Testis (tissue), 2 donors: ENCODE measurements at regions not wholly inside any gene's neighbourhood (a gene's known extent, or its start where the extent isn't known, plus 50 kb on each side); places are given as distances from the start of the nearest gene placed in this dataset.

ENCODE experiments used
- CTCF ChIP-seq, 3 experiments: fragments of 450-650 bp in 2 of 3; fragments of 200-600 bp in 1 of 3; sonication (generic) in 1 of 3; IDR thresholded peaks; one replicate each; pipeline ENCODE4 v1.5.1; 2016 to 2019; ENCODE audit warnings: antibody characterized with exemption in 3 of 3, mild to moderate bottlenecking in 2 of 3, moderate library complexity in 1 of 3
- POLR2A ChIP-seq: fragments of 450-650 bp; IDR thresholded peaks from one replicate; pipeline ENCODE4 v1.6.1; 2017; ENCODE audit warnings: antibody characterized with exemption, mild to moderate bottlenecking, moderate library complexity

- TF ChIP-seq CTCF (IDR thresholded peaks at IDR 0.05) (no peak), POLR2A (no peak)
Observed at GRCh38 chr6:165119231-165120020, 190.0 kb downstream of the C6orf118 start.
